ENCODE measurements at regions not wholly inside any gene's neighbourhood (a gene's known extent, or its start where the extent isn't known, plus 50 kb on each side); places are given as distances from the start of the nearest gene placed in this dataset.

DNA sequence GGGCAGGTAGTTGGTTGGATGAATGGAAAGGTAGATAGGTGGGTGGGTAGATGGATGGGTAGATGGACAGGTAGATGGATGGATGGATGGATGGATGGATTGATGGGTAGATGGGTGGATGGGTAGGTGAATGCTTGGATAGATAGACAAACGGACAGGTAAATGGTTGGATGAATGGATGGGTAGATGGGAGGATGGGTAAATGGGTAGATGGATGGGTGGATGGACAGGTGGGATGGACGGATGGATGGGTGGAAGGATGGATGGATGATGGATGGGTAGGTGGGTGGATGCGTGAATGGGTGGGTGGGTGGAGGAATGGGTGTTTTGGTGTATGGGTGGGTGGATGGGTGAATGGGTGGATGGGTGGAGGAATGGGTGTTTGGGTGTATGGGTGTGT lies 50.1 kb upstream of the ASAP2 start:
- no peak for DNase-seq (ENCODE audit: low spot score)

- DNase-seq (ENCODE audit: low spot score) = no peak
Measured at GRCh38 chr2:9154061-9154460, 52.6 kb upstream of the ASAP2 start.

- no peak for DNase-seq (ENCODE audit: low spot score)
Measured at GRCh38 chr2:9153643-9153980, 53.0 kb upstream of the ASAP2 start.

- DNase-seq (ENCODE audit: low spot score) = peak; percentile 47
Measured at GRCh38 chr2:9152975-9153642, 53.5 kb upstream of the ASAP2 start.

GRCh38 chr2:9150906-9151305 lies 55.7 kb upstream of the ASAP2 start:
- no peak for DNase-seq (ENCODE audit: low spot score)

DNA sequence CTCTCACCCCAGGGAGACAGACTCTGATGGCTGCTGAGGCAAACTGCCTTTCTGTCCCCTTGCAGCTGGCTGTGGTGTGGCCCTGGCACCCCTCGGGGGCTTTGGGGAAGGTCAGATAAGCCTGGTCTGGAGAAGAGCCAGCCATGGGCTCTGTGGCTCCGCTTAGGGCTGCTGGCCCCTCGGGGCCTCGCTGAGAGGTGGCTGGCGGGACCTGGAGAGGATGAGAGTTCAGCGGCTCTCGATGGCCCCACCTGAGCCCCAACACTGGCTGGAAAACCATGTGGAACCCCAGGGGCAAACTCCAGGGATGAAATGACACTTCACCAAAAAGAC lies 56.1 kb upstream of the ASAP2 start:
- DNase-seq (ENCODE audit: low spot score) = no peak

DNA sequence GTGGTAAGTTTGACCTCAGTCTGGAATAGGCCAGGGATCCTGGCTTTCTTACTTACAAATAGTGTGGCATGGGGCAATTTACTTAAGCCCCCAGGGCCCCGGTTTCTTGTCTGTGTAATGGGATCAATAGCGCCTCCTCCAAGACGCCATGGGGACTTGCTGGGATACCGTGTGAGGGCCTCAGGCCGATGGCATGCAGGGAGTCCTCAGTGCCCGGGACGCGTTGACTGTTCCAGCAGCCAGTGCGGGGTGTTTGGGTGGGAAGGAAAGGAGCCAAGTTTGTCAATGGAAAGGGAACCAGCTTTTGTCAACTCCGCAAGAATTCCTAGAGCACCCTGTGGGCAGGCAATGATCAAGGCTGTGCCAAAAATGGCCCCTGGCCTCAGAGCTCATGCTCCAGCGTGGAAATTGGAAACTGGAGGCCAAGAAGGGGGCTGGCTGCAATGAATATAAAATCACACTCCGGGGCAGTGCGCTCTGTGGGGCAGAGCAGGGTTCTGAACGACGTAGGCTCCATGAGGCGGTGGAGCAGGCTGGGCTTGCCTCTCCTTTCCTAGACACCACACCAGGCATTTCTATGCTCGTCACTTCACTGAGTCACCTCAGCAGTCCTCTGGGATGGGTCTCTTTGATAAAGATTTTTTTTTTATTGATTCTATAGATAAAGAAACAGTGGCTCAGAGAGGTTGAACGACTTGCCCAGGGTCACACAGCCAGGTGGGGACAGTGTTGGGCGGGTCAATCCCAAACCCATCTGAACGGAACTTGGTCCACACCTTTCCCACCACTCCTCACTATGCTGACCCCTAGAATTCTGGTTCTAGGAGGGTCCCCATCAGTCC lies 56.7 kb upstream of the ASAP2 start:
- DNase-seq (ENCODE audit: low spot score) = no peak

- DNase-seq (ENCODE audit: low spot score) = no peak
Measured at GRCh38 chr2:9149388-9149660, 57.3 kb upstream of the ASAP2 start.

DNA sequence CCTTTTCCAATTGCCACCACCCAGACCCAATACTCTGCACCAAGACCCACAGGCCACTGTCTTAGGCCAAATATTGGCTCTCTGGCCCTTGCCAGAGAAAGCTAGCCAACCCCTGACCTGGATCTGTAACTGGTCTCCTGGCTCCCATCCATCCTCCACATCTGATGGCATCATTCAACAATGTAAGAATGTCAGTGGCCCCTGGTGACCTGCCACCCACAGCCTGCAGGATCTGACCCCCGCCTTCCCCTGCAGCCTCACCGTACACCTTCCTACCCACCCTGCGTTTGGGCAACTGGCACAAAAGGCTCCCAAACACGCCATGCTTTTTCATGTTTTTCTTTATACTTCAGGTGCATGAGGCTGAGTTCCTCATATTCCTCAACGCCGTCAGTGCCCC lies 60.0 kb upstream of the ASAP2 start:
- DNase-seq (ENCODE audit: low spot score) = no peak

- no peak for DNase-seq (ENCODE audit: low spot score)
Measured at GRCh38 chr2:9145752-9146430, 60.7 kb upstream of the ASAP2 start.

- DNase-seq (ENCODE audit: low spot score) = peak; percentile 68
Measured at GRCh38 chr2:9145109-9145751, 61.4 kb upstream of the ASAP2 start.

- no peak for DNase-seq (ENCODE audit: low spot score)
Measured at GRCh38 chr2:9144617-9145016, 62.0 kb upstream of the ASAP2 start.

DNA sequence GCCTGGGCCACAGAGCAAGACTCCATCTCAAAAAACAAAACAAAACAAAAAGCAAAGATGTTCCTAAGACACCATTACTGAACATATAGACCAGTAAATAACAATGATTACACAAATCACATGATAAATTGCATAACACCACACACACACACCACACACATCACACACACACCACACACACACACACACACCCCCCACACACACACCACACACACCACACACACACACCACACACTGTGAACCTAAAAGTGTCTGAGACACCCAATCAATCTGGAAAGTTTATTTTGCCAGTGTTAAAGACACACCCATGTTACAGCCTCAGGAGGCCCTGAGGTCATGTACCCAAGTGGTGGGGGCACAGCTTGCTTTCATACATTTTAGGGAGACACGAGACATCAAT lies 62.6 kb upstream of the ASAP2 start:
- DNase-seq (ENCODE audit: low spot score) = no peak

GRCh38 chr2:9143264-9143815 lies 63.3 kb upstream of the ASAP2 start:
- DNase-seq (ENCODE audit: low spot score) = no peak

- peak; percentile 96 for DNase-seq (ENCODE audit: low spot score)
Measured at GRCh38 chr2:9142551-9143263, 63.9 kb upstream of the ASAP2 start.

- DNase-seq (ENCODE audit: low spot score) = no peak
Measured at GRCh38 chr2:9141706-9142460, 64.7 kb upstream of the ASAP2 start.

GRCh38 chr2:9141091-9141667 lies 65.4 kb upstream of the ASAP2 start:
- DNase-seq (ENCODE audit: low spot score) = peak; percentile 78

GRCh38 chr2:9140645-9141044 lies 66.0 kb upstream of the ASAP2 start:
- no peak for DNase-seq (ENCODE audit: low spot score)

DNA sequence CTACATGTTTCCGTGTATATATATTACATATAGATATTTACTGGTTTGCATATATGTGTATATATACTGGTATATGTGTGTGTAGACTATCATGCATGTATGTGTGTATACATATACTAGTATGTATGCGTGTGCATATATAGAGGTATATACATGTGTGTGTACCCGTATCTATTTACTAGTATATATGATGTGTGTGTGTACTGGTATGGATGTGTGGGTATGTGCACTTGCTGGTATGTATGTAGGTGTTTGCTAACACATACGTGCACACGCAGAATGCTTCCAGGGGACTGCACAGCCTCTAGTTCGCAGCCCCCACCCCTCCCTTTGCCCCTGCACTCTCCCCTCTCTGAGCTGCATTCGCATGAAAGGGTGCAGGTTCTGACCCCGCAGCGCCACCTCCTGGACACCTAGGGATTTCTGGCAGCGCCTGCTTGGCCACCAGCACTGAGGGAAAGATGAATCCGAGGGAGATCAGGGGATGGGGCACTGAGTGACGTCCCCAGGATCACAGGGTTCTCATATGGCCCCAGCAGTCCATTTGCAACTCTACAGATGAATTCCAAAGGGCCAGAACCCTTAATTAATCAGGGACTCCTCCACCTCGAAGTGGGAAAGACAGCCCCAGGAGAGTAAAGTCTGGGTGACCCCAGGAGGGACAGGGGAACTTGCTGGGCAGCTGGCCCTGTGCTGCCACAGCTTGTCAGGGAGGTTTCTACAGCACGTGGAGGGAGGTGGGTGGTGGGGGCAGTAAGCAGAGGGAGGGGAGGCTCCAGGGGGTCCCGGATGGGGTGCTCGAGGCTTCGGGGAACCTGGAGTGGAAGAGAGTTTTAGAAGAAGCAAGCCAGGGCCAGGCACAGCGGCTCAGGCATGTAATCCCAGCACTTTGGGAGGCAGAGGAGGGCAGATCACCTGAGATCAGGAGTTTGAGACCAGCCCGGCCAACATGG lies 66.8 kb upstream of the ASAP2 start:
- peak; percentile 88 for DNase-seq (ENCODE audit: low spot score)

Data from GM03348 (cell line).